ENCODE measurements at regions not wholly inside any gene's neighbourhood (a gene's known extent, or its start where the extent isn't known, plus 50 kb on each side); places are given as distances from the start of the nearest gene placed in this dataset.
A peak's percentile ranks its signal among the peaks of the same experiment; 100 is the strongest.

DNA sequence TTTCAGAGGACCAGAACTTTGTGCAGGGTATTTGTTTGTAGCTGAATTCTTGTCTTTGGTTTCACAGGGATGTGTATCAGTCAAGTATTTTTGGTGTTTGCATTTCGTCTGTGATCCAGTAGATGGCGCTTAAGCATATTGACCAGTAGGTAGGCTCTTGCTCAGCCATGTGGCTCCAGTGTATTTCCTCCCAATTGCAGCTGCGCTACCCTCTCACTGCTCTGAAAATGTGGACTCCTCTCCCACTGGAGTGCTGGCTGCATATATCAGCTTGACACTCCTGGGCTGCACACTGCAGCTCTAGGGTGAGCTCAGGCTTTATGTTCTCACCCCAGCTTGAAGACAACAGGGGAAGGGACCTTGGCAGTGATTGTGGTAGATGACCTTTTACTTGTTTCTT lies 1264.3 kb upstream of the ALCAM start:
- no peak overlapping the region for H3K27ac ChIP-seq (ENCODE audit: low read length)
- DNase-seq: peak in 1 of 2 donors; percentile 3
- H3K27me3 ChIP-seq (ENCODE audit: control insufficient read depth, insufficient read depth, low read length): no peaks in the 10 kb centered on the region
- H3K4me3 ChIP-seq (ENCODE audit: low read length): no peak overlapping the region
- H3K4me1 Mint-ChIP-seq: no peaks in the 10 kb centered on the region
- TF ChIP-seq, protein P1, sequence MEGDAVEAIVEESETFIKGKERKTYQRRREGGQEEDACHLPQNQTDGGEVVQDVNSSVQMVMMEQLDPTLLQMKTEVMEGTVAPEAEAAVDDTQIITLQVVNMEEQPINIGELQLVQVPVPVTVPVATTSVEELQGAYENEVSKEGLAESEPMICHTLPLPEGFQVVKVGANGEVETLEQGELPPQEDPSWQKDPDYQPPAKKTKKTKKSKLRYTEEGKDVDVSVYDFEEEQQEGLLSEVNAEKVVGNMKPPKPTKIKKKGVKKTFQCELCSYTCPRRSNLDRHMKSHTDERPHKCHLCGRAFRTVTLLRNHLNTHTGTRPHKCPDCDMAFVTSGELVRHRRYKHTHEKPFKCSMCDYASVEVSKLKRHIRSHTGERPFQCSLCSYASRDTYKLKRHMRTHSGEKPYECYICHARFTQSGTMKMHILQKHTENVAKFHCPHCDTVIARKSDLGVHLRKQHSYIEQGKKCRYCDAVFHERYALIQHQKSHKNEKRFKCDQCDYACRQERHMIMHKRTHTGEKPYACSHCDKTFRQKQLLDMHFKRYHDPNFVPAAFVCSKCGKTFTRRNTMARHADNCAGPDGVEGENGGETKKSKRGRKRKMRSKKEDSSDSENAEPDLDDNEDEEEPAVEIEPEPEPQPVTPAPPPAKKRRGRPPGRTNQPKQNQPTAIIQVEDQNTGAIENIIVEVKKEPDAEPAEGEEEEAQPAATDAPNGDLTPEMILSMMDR (IDR thresholded peaks at IDR 0.05): no peak
- no peak overlapping the region for H3K27ac Mint-ChIP-seq
- 4% methylated on average over 3 of the region's 3 CpGs for WGBS (ENCODE audit: insufficient coverage)
- H3K36me3 ChIP-seq (ENCODE audit: control insufficient read depth, insufficient read depth, low read length): no peaks in the 10 kb centered on the region
- H3K27me3 Mint-ChIP-seq (ENCODE audit: low read depth in 2 of 2): no peaks in the 10 kb centered on the region
- no peaks in the 10 kb centered on the region for H3K4me1 ChIP-seq (ENCODE audit: control insufficient read depth, insufficient read depth, low read length)
- no peak overlapping the region for H3K4me3 Mint-ChIP-seq
- H3K36me3 Mint-ChIP-seq: no peaks in the 10 kb centered on the region
- no peaks in the 10 kb centered on the region for H3K9me3 ChIP-seq (ENCODE audit: control insufficient read depth, insufficient read depth, low read length)
- peaks cover 3 to 5% of the 10 kb centered on the region in 2 donors for H3K9me3 Mint-ChIP-seq
- intact Hi-C loops (cut with micrococcal nuclease): no loop called here
- ATAC-seq: no peak

- Histone ChIP-seq H3K9me3 (ENCODE audit: control insufficient read depth, insufficient read depth, low read length) (no peaks in the 10 kb centered on the region), H3K4me1 (ENCODE audit: control insufficient read depth, insufficient read depth, low read length) (no peaks in the 10 kb centered on the region), H3K27me3 (ENCODE audit: control insufficient read depth, insufficient read depth, low read length) (no peaks in the 10 kb centered on the region), H3K27ac (ENCODE audit: low read length) (no peak overlapping the region), H3K36me3 (ENCODE audit: control insufficient read depth, insufficient read depth, low read length) (no peaks in the 10 kb centered on the region), H3K4me3 (ENCODE audit: low read length) (no peak overlapping the region)
- H3K27me3 Mint-ChIP-seq (ENCODE audit: low read depth in 2 of 2): no peaks in the 10 kb centered on the region
- no peak for ATAC-seq
- H3K27ac Mint-ChIP-seq: no peak overlapping the region
- DNase-seq: no peak
- 84% methylated on average over 2 of the region's 3 CpGs for WGBS (ENCODE audit: insufficient coverage)
- intact Hi-C loops (cut with micrococcal nuclease): no loop called here
- no peak overlapping the region for H3K4me3 Mint-ChIP-seq
- H3K9me3 Mint-ChIP-seq: peaks cover 4 to 8% of the 10 kb centered on the region in 2 donors
- no peaks in the 10 kb centered on the region for H3K4me1 Mint-ChIP-seq
- H3K36me3 Mint-ChIP-seq: no peaks in the 10 kb centered on the region
- TF ChIP-seq, protein P1 (IDR thresholded peaks at IDR 0.05): no peak
These were observed 1260.4 kb upstream of the ALCAM start for GRCh38 chr3:104106276-104106675.

GRCh38 chr3:104108522-104108921 lies 1258.2 kb upstream of the ALCAM start:
- H3K4me1 ChIP-seq (ENCODE audit: control insufficient read depth, insufficient read depth, low read length): no peaks in the 10 kb centered on the region
- Mint-ChIP-seq H3K4me1 (no peaks in the 10 kb centered on the region), H3K9me3 (peaks cover 10 to 12% of the 10 kb centered on the region in 2 donors), H3K36me3 (no peaks in the 10 kb centered on the region), H3K27me3 (ENCODE audit: low read depth in 2 of 2) (no peaks in the 10 kb centered on the region), H3K4me3 (no peak overlapping the region), H3K27ac (no peak overlapping the region)
- DNase-seq (no peak), ATAC-seq (no peak)
- TF ChIP-seq, protein P1 (IDR thresholded peaks at IDR 0.05): no peak
- no peaks in the 10 kb centered on the region for H3K36me3 ChIP-seq (ENCODE audit: control insufficient read depth, insufficient read depth, low read length)
- H3K4me3 ChIP-seq (ENCODE audit: low read length): no peak overlapping the region
- H3K9me3 ChIP-seq (ENCODE audit: control insufficient read depth, insufficient read depth, low read length): peaks cover 2% of the 10 kb centered on the region
- H3K27ac ChIP-seq (ENCODE audit: low read length): no peak overlapping the region
- intact Hi-C loops (cut with micrococcal nuclease): no loop called here
- H3K27me3 ChIP-seq (ENCODE audit: control insufficient read depth, insufficient read depth, low read length): no peaks in the 10 kb centered on the region
- no CpG with 5 or more reads among the region's 2 CpGs for WGBS (ENCODE audit: insufficient coverage)

- TF ChIP-seq, protein P1 (IDR thresholded peaks at IDR 0.05): no peak
- Mint-ChIP-seq H3K4me1 (no peaks in the 10 kb centered on the region), H3K27ac (no peak overlapping the region), H3K27me3 (ENCODE audit: low read depth in 2 of 2) (no peaks in the 10 kb centered on the region), H3K9me3 (peaks cover 8 to 13% of the 10 kb centered on the region in 2 donors), H3K4me3 (no peak overlapping the region), H3K36me3 (no peaks in the 10 kb centered on the region)
- Histone ChIP-seq H3K4me3 (ENCODE audit: low read length) (no peak overlapping the region), H3K27ac (ENCODE audit: low read length) (no peak overlapping the region), H3K9me3 (ENCODE audit: control insufficient read depth, insufficient read depth, low read length) (peaks cover 3% of the 10 kb centered on the region), H3K36me3 (ENCODE audit: control insufficient read depth, insufficient read depth, low read length) (no peaks in the 10 kb centered on the region), H3K4me1 (ENCODE audit: control insufficient read depth, insufficient read depth, low read length) (no peaks in the 10 kb centered on the region), H3K27me3 (ENCODE audit: control insufficient read depth, insufficient read depth, low read length) (no peaks in the 10 kb centered on the region)
- no peak for DNase-seq
- intact Hi-C loops (cut with micrococcal nuclease): no loop called here
- WGBS (ENCODE audit: insufficient coverage): 92% methylated on average over 4 of the region's 4 CpGs
- ATAC-seq: no peak
These were observed 1240.2 kb upstream of the ALCAM start for GRCh38 chr3:104126463-104126862.
